GM21515 (cell line): ENCODE measurements at regions not wholly inside any gene's neighbourhood (a gene's known extent, or its start where the extent isn't known, plus 50 kb on each side); places are given as distances from the start of the nearest gene placed in this dataset.
"Not testable (repeated sequence)": the region's sequence is repeated elsewhere in the genome, so short reads cannot be mapped to it uniquely, and the experiment has no call there.

Experiments used
- ATAC-seq: cut with Tn5 transposase; IDR thresholded peaks from one replicate; pipeline ENCODE4 v1.9.1; 2021; ENCODE audit not compliant: unreplicated experiment

- no peak for ATAC-seq
Observed at GRCh38 chr11:86167499-86168164, 76.9 kb upstream of the EED start.

DNA sequence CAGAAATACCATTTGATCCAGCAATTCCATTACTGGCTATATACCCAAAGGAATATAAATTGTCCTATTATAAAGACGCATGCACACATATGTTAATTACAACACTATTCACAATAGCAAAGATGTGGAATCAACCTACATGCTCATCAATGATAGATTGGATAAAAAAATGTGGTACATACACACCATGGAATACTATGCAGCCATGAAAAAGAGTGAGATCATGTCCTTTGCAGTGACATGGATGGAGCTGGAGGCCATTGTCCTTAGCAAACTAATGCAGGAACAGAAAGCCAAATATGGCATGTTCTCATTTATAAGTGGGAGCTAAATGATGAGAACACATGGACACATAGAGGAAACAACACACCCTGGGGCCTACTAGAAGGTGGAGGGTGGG lies 78.3 kb upstream of the EED start:
- ATAC-seq: not testable (repeated sequence)

DNA sequence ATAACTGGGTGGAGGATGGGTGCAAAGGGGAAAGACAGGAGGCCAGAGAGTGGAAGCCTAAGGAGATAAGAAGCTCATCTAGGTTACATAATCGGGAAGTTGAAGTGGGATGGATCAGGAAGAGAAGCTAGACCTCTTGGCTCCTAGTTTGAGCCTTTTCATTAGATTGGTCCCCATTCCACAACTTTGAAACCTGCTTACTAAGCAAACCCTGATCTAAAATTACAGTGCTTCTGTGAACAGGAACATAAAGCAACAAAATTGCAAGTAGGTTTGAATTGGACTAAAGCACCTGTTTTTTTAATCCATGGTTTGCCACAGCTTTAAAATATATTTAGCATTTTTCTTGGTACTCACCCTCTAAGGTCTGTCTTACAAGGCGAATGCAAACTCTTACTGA lies 80.4 kb upstream of the EED start:
- no peak for ATAC-seq

- not testable (repeated sequence) for ATAC-seq
Observed at GRCh38 chr11:86163221-86163876, 81.2 kb upstream of the EED start.

DNA sequence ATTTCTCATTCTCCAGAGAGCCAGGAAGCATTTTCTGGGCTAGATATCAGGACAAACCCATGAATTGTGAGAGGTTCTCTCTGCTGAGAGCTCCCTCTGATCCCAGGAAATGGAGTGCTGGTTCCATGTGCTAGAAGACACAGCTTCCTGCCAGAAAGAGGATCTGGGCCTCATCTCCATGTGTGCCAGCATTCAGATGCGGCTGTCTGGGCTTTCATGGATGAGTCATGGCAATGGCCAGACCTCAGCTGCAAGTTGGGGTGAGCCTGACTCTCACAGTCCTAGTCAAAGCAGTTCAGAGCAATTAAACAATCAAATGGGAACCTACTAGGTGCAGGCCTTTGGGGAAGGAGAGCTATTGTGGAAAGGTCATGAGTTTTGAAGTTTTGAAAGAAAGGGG lies 82.3 kb upstream of the EED start:
- ATAC-seq: no peak

DNA sequence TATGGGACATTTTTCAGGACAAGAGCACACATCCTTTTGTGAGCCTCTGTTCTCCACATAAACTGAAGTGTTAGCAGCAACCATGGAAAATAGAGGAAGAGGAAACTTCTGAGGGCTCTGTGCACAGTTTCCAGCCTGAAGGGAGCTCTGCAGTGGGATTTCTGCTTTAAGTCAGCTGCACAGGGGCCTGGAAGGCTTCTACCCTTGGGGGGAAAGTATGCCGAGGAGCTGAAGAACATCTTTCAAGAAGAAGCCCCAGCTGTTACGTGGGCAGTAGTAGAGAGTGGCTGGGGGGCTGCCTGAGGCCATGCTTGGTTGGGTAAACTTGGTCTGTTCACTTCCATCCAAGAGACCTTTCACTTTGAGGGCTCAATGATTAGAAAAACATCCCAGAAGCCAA lies 82.7 kb upstream of the EED start:
- no peak for ATAC-seq

DNA sequence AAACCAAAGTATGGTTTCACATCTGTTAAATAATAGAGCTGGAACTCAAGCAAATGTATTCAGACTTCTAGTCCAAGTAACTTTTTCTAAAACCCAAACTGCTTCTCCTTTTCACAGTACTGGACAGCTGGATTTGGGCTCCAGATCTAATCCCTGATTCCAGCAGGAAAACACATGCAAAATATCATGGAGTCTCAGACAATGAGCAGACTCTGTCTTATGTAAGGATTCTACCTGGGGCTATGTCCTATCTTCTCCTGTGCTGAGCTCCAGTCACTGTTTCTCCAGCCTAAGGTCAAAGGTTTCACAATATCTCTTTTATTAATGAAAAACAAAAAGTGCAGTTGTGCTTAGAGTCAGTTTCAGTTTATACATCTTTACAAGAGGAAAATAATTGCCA lies 83.2 kb upstream of the EED start:
- ATAC-seq: no peak

DNA sequence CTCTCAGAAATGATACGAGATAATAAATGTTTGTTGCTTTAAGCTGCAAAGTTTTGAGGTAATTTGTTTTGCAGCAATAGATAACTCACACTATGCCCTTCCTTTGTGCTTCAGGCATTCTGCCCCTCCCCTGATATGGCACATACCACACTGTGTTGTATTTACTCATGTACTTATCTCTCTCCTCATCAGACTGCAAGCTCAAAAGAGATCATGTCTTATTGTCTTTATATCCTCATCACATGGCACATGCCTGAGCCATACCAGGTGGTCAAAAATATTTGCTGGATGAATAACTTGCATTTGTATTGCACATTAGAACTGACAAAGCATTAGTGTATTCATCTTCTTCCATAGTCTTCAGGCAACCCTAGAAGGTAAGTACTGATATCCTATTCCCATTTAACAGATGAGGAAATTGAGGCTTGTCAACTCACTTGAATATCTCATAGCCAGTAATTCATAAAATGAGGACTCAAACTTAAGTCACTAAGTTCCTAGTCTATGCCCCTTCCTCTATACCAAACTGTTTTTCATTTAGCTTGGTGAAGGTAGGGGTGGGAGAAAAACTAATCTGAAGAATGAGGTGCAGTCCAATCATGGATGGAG lies 83.9 kb upstream of the EED start:
- no peak for ATAC-seq

- ATAC-seq: no peak
Observed at GRCh38 chr11:86159581-86159891, 85.0 kb upstream of the EED start.

GRCh38 chr11:86158704-86159580 lies 85.6 kb upstream of the EED start:
- ATAC-seq: no peak

GRCh38 chr11:86157797-86158378 lies 86.7 kb upstream of the EED start:
- ATAC-seq: no peak

GRCh38 chr11:86156397-86156955 lies 87.6 kb upstream of the PICALM start:
- no peak for ATAC-seq

DNA sequence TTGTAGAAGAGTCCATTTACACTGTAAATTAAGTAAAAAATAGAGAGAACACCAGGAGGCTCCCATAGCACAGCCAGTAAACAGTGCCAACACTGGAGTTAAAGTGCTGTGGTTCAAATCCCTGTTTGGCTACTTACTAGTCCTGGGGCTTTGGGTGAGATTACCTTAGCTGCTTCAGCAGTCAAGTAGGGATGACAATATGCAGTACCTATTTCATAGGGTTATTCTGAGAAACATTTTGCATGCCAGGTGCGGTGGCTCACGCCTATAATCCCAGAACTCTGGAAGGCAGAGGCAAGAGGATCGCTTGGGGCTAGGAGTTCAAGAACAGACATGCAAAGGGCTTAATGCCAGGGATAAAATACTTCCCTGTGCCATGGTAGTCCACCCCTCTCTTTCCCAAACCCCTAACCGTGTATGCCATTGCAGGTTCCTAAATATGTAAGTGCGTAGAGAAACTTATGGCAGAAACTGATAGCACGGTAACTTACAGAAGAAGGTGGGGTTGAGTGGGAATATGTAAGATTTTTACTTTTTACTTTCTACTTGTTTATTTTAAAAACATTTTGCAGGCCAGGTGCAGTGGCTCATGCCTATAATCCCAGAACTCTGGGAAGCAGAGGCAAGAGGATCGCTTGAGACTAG lies 86.4 kb upstream of the PICALM start:
- no peak for ATAC-seq

- ATAC-seq: no peak
Observed at GRCh38 chr11:86153439-86153838, 84.6 kb upstream of the PICALM start.

GRCh38 chr11:86152901-86153300 lies 84.0 kb upstream of the PICALM start:
- no peak for ATAC-seq

GRCh38 chr11:86152006-86152862 lies 83.3 kb upstream of the PICALM start:
- ATAC-seq: no peak

- ATAC-seq: no peak
Observed at GRCh38 chr11:86151174-86152005, 82.5 kb upstream of the PICALM start.

GRCh38 chr11:86150847-86151173 lies 81.9 kb upstream of the PICALM start:
- no peak for ATAC-seq

- ATAC-seq: no peak
Observed at GRCh38 chr11:86149792-86150191, 80.9 kb upstream of the PICALM start.
